Daoy (cell line): ENCODE measurements at regions not wholly inside any gene's neighbourhood (a gene's known extent, or its start where the extent isn't known, plus 50 kb on each side); places are given as distances from the start of the nearest gene placed in this dataset.
A peak's percentile ranks its signal among the peaks of the same experiment; 100 is the strongest.
"Not testable (repeated sequence)": the region's sequence is repeated elsewhere in the genome, so short reads cannot be mapped to it uniquely, and the experiment has no call there.

Experiments
- DNase-seq: peaks from one replicate; pipeline ENCODE4 v3.0.0-alpha.2; 2015; ENCODE audit warnings: low read depth

DNA sequence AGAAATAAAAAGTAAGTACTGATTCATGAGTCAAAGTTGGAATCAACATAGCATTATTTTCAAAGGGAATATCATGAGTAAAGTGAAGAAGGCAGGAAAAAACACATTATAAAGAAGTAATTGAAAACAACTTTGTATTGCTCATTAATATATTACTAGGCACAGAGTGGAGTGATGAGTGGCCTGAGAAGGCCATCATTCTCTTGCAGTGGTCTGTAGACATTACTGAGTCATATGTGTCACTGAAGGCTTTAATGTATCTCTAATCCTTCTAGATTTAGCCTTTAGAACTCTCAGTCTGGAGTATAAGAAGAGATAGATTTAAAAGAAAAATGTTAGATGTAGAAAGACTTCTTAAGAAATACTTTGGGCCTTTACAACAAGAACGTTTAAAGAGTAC lies 881.4 kb downstream of the DNAH5 start:
- DNase-seq: no peak

DNA sequence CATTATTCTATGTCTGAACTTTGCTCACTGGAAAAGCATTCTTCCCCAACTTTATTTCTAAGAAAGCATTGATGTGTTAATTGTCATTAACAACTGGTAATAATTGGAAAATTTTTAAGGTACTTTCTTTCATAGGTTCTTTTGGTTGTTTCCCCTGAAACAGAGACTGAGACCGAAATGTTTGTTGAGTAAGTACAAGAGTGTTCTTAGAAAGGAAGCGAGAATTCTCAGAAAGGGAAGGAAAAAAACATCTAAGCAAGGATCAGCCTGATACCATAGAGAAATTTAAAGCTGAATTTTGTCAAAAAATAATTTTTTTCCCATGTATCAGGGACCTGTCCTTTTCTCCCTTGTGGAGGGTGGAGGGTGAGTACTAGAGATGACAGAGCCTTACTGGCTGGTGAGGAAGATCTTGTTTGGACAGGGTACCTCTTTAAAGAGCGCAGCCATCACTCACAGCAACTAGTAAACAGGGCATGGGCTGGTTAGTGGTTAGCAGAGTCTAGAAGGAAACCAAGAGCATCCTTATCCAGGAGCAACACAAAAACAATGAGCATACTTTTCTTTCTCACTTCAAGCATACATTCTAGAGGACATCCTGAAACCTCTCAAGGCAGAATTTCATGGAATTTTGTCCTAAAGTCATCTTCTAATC lies 898.5 kb downstream of the DNAH5 start:
- DNase-seq: no peak

DNA sequence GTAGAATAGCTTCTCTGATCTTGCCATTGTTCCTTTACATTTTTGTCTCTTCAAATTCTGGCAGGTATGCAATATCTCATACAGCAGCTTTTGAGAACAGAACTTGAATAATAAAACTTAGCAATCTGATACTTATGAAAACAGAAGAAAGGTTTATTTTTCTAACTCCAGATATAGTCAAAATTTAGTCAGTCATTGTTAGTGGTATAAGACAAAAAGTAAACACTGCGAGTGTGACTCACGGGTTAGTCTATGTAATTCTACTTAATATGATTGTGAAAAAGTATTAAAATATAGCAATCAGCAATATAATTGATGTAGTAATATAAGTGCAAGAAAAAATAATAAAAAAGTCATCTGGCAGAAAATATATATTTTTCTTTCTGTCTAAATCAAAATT lies 910.4 kb downstream of the DNAH5 start:
- peak; percentile 17 for DNase-seq

DNA sequence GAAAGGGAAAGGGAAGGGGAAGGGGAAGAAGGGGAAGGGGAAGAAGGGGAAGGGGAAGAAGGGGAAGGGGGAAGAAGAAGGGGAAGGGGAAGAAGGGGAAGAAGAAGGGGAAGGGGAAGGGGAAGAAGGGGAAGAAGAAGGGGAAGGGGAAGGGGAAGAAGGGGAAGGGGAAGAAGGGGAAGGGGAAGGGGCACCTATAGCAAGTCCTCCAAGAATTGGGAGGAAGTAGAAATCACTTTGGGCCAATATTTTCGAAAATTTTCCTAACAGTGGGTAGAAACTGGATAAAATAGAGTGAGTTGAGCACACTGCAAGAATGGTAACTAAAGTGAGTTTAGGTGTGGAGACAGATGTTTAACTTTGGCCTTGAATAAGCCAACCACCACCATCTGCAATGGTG lies 915.3 kb downstream of the DNAH5 start:
- DNase-seq: no peak

DNA sequence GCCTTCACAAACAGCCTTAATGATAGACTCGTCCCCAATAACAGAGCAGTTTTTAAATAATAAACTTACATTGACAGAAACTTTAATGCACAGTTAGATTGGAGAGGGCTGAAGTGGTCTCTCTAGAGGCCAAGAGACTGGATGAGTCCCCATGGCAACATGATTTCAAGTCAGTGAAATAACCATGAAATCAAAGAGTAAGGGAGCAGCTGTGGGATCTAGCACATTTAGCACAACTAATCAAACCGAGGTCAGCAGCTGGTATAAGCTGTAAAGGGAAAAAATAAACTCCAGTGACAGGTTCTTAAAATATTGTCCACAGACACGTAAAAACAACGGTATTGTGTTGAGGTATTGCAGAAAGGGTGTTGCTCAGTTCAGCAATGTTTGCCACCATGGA lies 916.6 kb downstream of the DNAH5 start:
- no peak for DNase-seq

DNA sequence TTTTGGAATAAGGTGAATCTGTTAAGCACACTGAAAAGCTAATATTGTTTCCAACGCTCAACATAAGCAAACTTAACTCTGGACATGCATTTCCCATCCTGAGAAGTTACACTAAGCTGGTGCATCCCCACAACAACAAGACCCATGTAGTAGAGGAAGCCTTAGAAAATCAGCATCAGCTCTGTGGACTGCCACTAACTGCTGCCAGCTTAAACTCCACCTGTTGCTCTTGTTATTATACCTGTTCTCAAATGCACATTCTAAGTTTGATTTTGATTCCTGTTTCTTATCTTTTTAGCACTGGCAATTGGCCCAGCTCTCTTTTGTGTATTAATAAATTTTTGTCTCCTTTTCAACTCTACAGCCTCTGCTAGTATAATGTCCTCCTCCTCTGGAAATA lies 924.8 kb downstream of the DNAH5 start:
- no peak for DNase-seq

DNA sequence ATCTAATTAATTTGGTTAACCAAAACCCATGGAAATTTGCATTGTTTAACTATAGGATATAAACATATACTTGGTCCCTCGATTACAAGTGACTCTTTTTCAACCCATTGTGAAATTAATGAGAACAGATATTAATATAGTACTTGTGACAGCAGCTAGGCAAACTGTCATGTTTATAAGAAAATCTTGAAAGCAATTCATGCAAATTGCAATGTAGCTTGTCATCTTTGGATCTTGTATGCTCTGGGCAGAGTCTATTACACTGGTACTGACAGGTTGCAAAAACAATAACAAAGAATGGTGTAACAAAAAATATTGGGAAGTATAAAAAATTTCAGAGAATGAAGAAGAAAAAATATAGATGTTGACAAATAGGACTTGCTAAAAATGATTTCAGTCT lies 941.0 kb downstream of the DNAH5 start:
- DNase-seq: no peak

DNA sequence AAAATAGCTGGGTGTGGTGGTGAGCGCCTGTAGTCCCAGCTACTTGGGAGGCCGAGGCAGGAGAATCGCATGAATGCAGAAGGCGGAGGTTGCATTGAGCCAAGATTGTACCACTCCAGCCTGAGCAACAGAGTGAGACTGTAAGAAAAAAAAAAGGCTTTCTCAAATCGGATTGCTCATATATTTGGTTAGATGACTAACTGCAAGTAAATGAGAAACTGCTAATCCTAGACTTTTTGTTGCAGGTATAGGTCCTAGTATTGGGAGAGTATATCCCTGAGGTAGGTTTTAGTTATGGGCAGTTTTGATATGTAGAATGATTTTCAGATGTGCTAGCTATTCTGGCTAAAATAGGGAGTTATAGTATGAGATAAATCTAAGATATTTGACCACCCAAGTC lies 944.8 kb downstream of the DNAH5 start:
- no peak for DNase-seq

DNA sequence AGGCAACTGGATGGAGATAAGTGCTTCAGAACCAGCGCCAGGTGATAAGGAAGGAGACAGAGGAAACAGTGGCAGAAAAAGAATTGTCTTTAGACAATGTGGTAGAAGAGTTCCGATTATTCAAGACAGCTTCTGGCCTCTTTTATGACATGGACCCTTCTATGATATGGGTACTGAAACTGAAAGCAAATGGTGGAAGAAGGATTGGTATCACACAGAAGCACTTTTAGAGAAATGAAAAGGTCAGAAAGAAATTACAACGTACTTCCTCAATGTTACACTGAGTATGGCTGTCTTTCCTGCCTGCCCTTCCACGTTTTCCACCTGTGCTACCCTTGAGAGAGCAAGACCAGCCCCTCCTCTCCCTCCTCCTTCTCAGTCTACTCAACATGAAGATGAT lies 959.3 kb downstream of the DNAH5 start:
- DNase-seq: no peak

DNA sequence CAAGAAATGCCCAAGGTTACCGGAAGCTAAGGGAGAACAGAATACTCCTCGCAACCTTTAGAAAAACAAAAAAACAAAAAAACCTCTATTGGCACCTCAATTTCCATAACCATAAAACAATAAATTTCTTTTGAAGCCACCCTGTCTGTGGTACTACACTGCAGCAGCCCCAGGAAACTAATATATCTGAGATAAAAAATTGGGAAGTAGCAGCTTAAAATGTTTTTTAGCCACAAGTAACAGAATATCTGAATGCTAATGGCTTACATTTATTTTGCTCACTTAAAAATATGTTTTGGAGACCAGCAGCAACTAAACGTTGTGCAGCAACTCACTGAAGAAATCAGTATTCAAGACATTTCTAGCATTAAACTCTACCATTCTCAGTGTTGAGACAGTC lies 969.6 kb downstream of the DNAH5 start:
- no peak for DNase-seq

DNA sequence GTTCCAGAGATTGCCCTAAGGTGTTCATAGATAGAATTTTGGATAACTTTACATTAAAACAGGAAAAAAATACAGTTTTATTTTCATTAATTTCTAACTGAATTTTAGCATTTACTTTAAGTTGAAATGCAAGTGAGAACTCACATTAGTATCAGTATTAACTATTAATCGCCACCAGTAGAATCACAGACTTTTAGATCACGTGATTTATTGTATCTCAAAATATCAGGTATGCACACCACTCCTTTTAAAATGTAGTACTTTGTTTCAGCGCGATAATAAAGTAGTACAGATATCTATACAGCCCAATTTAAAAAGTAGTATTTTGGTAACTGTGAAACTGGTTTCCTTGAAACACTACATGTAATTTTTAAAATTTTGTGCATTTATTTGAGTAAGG lies 978.7 kb downstream of the DNAH5 start:
- no peak for DNase-seq

DNA sequence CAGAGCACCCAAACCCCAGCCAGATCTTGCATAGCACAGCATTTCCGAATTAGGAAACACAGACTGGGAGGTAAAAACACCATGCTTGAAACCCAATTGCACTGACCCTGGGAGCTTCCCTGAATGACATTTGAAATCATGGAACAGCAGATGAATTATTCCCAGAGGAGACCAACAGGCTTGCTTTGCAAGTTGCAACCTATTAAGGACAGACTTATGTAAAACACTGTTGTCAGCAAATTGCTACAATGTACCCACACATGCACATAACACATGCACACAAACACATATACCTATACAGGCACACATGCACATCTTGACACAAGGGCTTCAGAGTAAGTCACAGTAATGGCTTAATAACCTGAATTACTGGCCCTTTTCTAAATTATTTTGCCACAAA lies 984.8 kb downstream of the DNAH5 start:
- DNase-seq: no peak

DNA sequence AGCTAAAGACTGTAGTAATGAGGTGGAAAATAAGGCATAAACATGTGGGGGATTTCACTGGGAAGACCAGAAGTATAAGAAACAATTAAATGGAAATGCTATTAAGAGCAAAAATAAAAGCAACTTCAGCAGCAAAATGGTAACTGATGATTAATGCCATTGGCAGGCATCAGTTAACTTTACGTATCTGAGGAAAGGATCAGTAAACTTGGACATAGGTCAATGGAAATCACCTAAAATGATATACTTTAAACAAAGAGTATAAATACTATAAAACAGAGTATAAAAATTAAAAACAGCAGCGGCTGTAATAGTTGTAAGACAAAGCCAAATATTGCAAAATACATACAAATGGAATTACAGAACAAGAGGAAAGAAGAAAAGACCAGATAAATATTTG lies 992.1 kb downstream of the DNAH5 start:
- DNase-seq: no peak

DNA sequence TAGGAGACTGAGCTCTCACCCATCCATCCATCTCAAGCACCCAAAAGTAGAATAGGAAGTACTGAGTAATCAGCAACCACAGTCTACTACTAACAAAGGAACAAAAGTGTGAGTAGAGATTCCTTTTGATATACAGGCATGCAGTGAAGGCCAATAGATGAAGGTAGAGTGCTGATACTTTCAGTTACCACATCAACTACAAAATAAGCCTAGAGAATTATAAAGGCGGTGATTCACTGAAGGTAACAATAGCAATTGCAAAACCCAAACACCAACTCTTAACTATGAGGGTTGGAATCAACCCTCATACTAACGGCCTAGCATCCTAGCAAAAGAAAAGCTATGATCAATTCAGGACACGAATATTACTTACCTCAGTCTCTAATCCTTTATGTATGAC lies 992.6 kb downstream of the DNAH5 start:
- DNase-seq: no peak

DNA sequence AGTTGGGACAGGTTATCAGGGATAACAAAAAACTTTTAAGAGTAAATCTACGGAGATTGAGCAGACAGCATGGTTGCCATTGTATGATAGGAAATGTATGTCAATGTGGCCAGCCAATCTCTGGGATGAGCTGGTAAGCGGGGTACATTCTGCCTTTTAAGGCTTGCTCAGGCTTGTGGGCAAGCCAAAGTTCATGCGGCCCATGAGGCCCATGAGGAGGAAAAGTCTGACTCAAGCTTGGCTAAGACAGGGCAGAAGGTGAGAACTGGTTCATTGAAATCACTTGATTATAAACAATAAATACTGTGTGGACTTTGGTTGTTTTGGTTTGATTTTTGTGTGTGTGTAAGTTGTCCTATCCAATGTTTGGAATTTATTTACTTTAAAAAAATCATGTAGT lies 997.1 kb downstream of the DNAH5 start:
- peak; percentile 11 for DNase-seq

DNA sequence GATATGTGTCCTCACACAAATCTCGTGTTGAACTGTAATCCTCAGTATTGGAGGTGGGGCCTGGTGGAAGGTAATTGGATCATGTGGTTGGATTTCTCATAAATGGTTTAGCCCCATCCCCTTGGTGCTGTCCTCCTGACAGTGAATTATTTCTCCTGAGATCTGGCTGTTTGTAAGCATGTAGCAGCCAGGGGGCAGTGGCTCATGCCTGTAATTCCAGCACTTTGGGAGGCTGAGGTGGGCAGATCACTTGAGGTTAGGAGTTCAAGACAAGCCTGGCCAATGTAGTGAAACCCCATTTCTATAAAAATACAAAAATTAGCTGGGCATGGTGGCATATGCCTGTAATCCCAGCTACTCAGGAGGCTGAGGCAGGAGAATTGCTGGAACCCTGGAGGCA lies 999.0 kb downstream of the DNAH5 start:
- not testable (repeated sequence) for DNase-seq

DNA sequence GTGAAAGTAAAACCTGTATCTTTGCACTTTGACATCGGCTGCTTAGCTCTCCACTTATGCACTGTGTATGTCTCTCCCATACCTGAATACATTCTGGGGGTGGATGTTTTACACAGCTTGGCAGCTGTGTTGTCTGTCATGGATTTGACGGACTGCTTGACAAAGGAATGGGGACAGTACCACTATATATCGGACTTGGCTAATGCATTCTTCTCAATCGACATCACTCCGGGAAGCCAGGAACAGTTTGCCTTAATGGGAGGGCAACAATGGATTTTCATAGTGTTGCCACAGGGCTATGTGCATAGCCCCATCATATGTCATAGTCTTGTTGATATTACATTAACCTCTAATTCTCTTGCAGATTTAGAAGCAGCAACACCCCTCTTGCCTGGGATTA lies 1008.3 kb downstream of the DNAH5 start:
- DNase-seq: no peak

DNA sequence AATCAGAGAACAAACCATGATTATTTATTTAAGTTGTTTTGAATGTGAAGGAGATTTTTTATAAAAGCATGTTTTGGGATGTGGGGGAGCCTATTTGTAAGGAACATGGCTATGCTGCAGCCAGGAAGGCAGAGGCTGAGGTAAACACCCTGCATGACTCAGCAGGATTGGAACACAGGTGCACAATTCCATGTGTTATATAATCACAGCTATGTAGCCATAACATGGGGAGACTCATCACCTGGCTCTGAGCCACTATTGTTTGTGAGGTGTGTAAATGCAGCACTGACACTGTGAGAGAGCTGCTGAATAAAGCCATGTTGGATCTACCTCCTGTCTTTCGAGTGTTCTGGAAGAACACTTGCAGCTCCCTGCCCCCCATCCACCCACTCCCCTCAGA lies 1009.8 kb downstream of the DNAH5 start:
- peak; percentile 43 for DNase-seq

DNA sequence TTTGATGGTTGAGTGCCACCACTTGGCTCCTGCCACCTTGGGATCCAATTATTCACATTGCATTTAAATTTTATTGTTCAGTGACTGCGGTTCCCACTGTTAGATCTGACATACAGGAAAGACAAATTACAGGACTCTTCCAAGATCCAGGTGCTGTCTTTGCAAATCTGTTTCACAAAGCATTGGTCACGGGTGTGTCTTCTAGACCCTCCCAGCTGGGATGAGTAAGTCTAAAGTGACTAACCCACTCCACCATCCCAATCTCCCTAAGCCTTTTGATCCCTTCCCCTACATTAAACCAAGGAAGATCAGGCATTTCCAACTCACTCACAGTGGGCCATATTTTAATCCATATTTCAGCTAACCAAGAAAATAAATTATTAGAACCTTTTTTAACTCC lies 1016.3 kb upstream of the CTNND2 start:
- DNase-seq: no peak

DNA sequence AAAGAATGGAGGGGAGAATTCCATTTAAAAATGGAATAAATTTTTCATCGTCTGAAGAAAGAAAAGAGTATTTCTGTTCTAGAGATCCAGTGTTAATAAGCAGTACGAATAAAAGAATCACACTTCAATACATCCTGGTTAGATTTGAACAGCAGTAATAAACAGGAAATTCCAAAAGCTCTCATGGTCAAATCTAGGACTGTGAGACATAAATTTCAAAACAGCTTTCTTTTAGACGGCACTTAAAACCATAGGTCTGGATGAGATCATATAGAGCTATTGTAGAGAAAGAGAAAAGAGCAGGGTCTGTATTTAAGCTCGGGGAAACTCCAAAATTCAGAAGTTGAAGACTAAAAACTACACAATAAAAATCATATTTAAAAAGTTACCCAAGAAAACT lies 1006.9 kb upstream of the CTNND2 start:
- DNase-seq: no peak

DNA sequence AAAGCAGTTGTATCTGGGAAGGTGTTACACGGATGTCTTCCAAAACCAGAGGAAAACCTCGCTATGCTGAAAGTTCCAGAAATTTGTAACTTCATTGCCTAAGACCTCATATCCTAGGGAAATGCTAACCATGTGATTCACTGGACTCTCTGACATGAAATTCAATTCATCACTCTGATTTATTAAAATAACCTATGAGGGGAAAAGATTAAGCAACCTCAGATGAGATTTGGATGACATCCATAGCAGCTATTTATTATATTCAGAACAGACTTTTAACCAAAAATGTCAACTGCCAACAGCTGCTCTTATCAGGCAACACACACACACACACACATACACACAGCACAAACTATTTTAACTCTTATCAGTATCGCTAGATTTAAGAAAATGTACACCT lies 1006.4 kb upstream of the CTNND2 start:
- no peak for DNase-seq

DNA sequence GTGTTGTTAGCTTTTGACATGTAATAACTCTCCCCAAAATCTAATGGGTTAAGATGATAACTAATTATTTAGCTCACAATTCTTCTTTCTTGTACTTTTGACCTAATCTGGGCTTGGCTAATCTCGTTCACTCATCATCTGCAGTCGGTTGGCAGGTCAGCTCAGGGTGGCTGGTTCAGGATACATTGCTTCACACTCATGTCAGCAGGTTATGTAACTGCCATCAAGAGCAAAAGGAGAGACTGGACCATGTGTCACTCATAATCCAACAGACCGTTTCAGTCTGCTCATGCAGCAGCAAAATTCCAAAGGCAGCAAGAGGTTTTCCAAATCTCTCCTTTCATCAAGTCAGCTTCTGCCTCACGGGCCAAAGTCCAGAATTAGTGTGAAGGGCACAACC lies 998.4 kb upstream of the CTNND2 start:
- no peak for DNase-seq

DNA sequence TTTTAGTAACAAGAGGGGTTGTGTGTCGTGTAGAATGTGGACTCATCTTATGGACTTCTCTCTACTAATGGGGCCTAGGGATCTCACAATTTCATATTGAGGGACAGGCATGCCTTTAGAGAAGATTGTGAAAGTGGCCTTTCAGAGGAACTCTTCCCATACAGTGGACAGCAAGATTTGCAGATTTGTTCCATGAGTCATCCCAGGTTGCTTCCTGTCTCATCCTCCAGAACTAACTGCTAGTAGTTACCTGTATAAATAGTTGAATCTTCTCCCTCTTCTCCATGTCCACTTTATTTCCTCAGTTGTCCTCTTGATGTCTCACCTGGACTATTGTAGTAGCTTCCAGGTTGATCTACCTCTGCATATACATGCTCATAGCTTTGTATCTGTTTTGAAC lies 997.5 kb upstream of the CTNND2 start:
- DNase-seq: no peak

DNA sequence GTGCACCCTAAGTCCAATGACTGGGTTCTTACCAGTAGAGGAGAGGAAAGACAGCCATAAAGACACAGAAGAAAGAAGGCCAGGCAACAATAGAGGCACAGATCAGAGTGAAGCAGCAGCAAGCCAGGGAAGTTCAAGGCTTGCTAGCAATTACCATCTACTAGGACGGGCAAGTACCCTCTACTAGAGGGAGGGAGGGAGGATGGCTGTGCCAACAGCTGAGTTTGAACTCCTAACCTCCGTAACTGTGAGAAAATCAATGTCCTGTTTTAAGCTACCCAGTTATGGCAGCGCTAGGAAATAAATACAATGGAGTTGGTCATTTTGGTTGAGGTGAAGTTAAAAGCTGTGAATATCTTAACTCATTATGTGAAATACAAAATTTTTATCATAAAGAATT lies 991.8 kb upstream of the CTNND2 start:
- DNase-seq: no peak

DNA sequence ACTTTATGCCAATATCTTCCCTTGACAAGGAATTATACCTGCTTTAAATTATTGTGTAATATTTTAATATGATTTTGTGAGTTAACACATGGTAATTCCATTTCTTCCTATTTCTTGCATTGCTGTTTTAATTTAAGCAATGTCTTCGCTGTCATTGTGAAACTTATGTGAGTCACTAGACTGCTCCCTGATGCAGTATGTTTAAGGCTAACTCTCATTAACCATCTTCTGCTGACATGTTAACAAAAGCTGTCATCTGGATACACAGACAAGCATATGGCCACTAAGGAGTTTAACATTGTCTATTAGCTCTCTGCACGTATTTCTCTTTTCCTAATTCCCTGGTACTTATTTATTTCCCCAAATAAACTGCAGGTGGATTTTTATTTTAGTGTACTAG lies 980.8 kb upstream of the CTNND2 start:
- no peak for DNase-seq
